Trophoblast cell (in vitro differentiated cells and primary cell): ENCODE measurements at regions not wholly inside any gene's neighbourhood (a gene's known extent, or its start where the extent isn't known, plus 50 kb on each side); places are given as distances from the start of the nearest gene placed in this dataset.

Source experiments
- DNase-seq, 2 donors: peaks; one replicate each; pipeline ENCODE4 v3.0.0-alpha.2; 2016
- H2AFZ ChIP-seq: 2 replicates; pipeline ENCODE4 v1.6.1; 2013; ENCODE audit warnings: low read length, moderate library complexity, mild to moderate bottlenecking; ENCODE audit not compliant: insufficient read depth, poor library complexity
- H2AK5ac ChIP-seq: 2 replicates; pipeline ENCODE4 v1.6.1; 2013; ENCODE audit warnings: mild to moderate bottlenecking, low read length
- H2BK120ac ChIP-seq: 2 replicates; pipeline ENCODE4 v1.6.1; 2013; ENCODE audit warnings: low read length, mild to moderate bottlenecking, moderate library complexity; ENCODE audit not compliant: insufficient read depth, poor library complexity
- H2BK12ac ChIP-seq: 2 replicates; pipeline ENCODE4 v1.6.1; 2013; ENCODE audit warnings: mild to moderate bottlenecking, low read length, moderate library complexity
- H2BK5ac ChIP-seq: 2 replicates; pipeline ENCODE4 v1.6.1; 2013; ENCODE audit warnings: low read length, low read depth, moderate library complexity, mild to moderate bottlenecking; ENCODE audit not compliant: poor library complexity
- H3K14ac ChIP-seq: 2 replicates; pipeline ENCODE4 v1.6.1; 2013; ENCODE audit warnings: mild to moderate bottlenecking, low read length
- H3K18ac ChIP-seq: 2 replicates; pipeline ENCODE4 v1.6.1; 2013; ENCODE audit warnings: mild to moderate bottlenecking, low read length
- H3K23ac ChIP-seq: 2 replicates; pipeline ENCODE4 v1.6.1; 2013; ENCODE audit warnings: low read length
- H3K27ac ChIP-seq: 2 replicates; pipeline ENCODE4 v1.5.1; 2013; ENCODE audit warnings: low read depth, mild to moderate bottlenecking, inconsistent platforms, low read length, moderate library complexity
- H3K27me3 ChIP-seq: 2 replicates; pipeline ENCODE4 v1.6.1; 2013; ENCODE audit warnings: inconsistent platforms, mild to moderate bottlenecking, low read length, moderate library complexity; ENCODE audit not compliant: insufficient read depth
- H3K36me3 ChIP-seq, 2 experiments: 1 replicate in 1 of 2; 2 replicates in 1 of 2; pipeline ENCODE4 v1.6.1; 2013; ENCODE audit warnings: low read length in 2 of 2, mild to moderate bottlenecking in 2 of 2, moderate library complexity in 1 of 2; ENCODE audit not compliant: insufficient read depth in 2 of 2, control insufficient read depth in 1 of 2
- H3K4ac ChIP-seq: 2 replicates; pipeline ENCODE4 v1.6.1; 2013; ENCODE audit warnings: low read depth, mild to moderate bottlenecking, low read length, moderate library complexity
- H3K4me1 ChIP-seq, 2 experiments: 1 replicate in 1 of 2; 2 replicates in 1 of 2; pipeline ENCODE4 v1.6.1; 2013; ENCODE audit warnings: low read length in 2 of 2, mild to moderate bottlenecking in 2 of 2, moderate library complexity in 1 of 2; ENCODE audit not compliant: insufficient read depth in 2 of 2, control insufficient read depth in 1 of 2
- H3K4me2 ChIP-seq: 2 replicates; pipeline ENCODE4 v1.6.1; 2013; ENCODE audit warnings: inconsistent platforms, mild to moderate bottlenecking, low read length, moderate library complexity
- H3K4me3 ChIP-seq: 2 replicates; pipeline ENCODE4 v1.5.1; 2013; ENCODE audit warnings: mild to moderate bottlenecking, low read depth, low read length, inconsistent platforms
- H3K79me1 ChIP-seq: one replicate; pipeline ENCODE4 v1.6.1; 2013; ENCODE audit warnings: low read length
- H3K79me2 ChIP-seq: 2 replicates; pipeline ENCODE4 v1.6.1; 2013; ENCODE audit warnings: low read length, mild to moderate bottlenecking; ENCODE audit not compliant: control insufficient read depth, insufficient read depth, poor library complexity
- H3K9ac ChIP-seq: 2 replicates; pipeline ENCODE4 v1.6.1; 2013; ENCODE audit warnings: mild to moderate bottlenecking, low read length
- H3K9me3 ChIP-seq: 2 replicates; pipeline ENCODE4 v1.6.1; 2013; ENCODE audit warnings: low read depth, mild to moderate bottlenecking, control low read depth, inconsistent platforms, low read length; ENCODE audit not compliant: insufficient read depth
- H4K12ac ChIP-seq: 2 replicates; pipeline ENCODE4 v1.6.1; 2013; ENCODE audit warnings: low read depth, mild to moderate bottlenecking, low read length, moderate library complexity
- H4K8ac ChIP-seq: 2 replicates; pipeline ENCODE4 v1.6.1; 2013; ENCODE audit warnings: low read depth, mild to moderate bottlenecking, low read length, moderate library complexity
- H4K91ac ChIP-seq: one replicate; pipeline ENCODE4 v1.6.1; 2013; ENCODE audit warnings: low read depth, mild to moderate bottlenecking, low read length, moderate library complexity
- WGBS: extraction: QIAGEN DNeasy Blood & Tissue Kit; methylation state at CpG from one replicate; pipeline ENCODE4 v1.1.7; 2013; ENCODE audit warnings: missing lambda C conversion rate; ENCODE audit not compliant: insufficient read length, insufficient coverage; ENCODE audit errors: extremely low coverage; 5-methylcytosine and 5-hydroxymethylcytosine counted together

DNA sequence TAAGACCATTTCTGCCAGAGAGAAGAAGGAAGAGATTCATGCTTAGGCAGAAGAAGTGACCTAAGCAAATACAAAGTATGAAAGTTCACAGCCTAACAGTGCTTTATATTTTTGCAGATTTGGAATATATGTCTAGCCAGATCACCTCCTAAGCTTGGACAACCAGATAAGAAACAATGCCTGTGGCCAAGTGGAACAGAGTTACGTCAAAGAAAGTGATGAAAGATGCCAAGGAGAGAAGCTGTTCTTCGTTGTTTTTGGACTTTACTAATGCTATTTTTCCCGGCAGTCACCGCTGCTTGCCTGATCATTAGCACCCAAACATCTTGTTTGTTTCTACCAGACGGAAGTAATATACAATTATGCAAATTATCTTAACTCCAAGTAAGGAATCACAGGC, 489.2 kb upstream of the C1orf87 start:
- H3K4ac ChIP-seq, result no peak overlapping the region
- no peaks in the 10 kb centered on the region for H3K9me3 ChIP-seq
- H3K18ac ChIP-seq, result no peak overlapping the region
- no peak for DNase-seq
- H3K4me2 ChIP-seq, result no peak overlapping the region
- no peak overlapping the region for H2AFZ ChIP-seq
- H3K9ac ChIP-seq, result no peak overlapping the region
- no peak overlapping the region for H2BK12ac ChIP-seq
- no peaks in the 10 kb centered on the region for H3K36me3 ChIP-seq
- no peak overlapping the region for H4K8ac ChIP-seq
- H3K4me3 ChIP-seq, result no peak overlapping the region
- H3K27ac ChIP-seq, result no peak overlapping the region
- no peak overlapping the region for H4K91ac ChIP-seq
- no peaks in the 10 kb centered on the region for H3K4me1 ChIP-seq
- no peaks in the 10 kb centered on the region for H3K27me3 ChIP-seq
- no peak overlapping the region for H2BK120ac ChIP-seq
- H3K23ac ChIP-seq, result no peak overlapping the region
- whole genome bisulfite sequencing, result no CpG with 5 or more reads among the region's 5 CpGs
- H2BK5ac ChIP-seq, result no peak overlapping the region
- no peaks in the 10 kb centered on the region for H3K79me2 ChIP-seq
- H3K14ac ChIP-seq, result no peak overlapping the region
- no peaks in the 10 kb centered on the region for H3K79me1 ChIP-seq
- H2AK5ac ChIP-seq, result no peak overlapping the region
- H4K12ac ChIP-seq, result no peak overlapping the region

DNA sequence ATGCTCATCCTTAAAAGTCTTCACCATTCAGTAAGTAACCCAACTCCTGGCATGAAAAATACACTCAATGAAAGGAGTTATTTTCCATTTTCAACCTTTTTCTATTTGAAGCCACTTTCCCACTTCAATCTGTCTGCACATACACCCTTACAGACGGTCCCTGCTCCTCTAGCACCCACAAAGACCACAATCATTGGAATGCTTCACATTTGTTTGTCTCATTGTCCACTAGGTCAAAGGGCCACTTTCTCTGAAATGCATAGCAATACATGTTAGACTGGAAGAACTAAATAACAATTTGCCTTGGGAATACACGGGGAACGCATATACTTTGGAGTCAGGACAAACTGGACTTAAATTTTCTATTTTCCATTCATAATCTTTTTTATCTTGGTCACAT, 487.1 kb upstream of the C1orf87 start:
- Histone ChIP-seq H3K4me2 (no peak overlapping the region), H3K36me3 (no peaks in the 10 kb centered on the region), H3K18ac (no peak overlapping the region), H2AK5ac (no peak overlapping the region), H4K12ac (no peak overlapping the region), H2BK5ac (no peak overlapping the region), H3K79me1 (no peaks in the 10 kb centered on the region), H3K23ac (no peak overlapping the region), H4K91ac (no peak overlapping the region), H3K4me1 (no peaks in the 10 kb centered on the region), H3K4ac (no peak overlapping the region), H3K14ac (no peak overlapping the region), H2AFZ (no peak overlapping the region), H2BK120ac (no peak overlapping the region), H3K9me3 (no peaks in the 10 kb centered on the region), H2BK12ac (no peak overlapping the region), H3K27ac (no peak overlapping the region), H4K8ac (no peak overlapping the region), H3K79me2 (no peaks in the 10 kb centered on the region), H3K4me3 (no peak overlapping the region), H3K27me3 (no peaks in the 10 kb centered on the region), H3K9ac (no peak overlapping the region)
- no CpG with 5 or more reads among the region's 3 CpGs for WGBS
- DNase-seq, result no peak

DNA sequence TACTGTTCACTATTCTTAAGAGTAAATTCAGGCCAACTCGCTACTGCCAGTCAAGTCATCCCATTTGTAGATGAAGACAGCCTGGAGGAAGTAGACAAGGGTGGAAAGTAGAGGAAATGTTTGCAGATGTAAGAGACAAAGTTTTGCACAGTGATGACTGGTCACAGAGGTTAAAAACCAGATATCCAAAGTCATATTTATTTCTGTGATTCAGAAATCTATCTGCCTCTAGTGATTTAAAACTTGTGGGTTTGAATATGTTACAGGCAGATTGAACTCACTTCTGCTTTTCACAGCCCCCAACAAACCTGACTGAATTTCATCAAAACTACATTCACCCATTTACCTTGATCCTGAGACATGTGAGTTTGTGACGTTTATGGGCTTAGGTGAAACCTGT, 484.7 kb upstream of the C1orf87 start:
- no peak overlapping the region for H2AK5ac ChIP-seq
- no CpG with 5 or more reads among the region's 2 CpGs for WGBS
- H3K9ac ChIP-seq, result no peak overlapping the region

DNA sequence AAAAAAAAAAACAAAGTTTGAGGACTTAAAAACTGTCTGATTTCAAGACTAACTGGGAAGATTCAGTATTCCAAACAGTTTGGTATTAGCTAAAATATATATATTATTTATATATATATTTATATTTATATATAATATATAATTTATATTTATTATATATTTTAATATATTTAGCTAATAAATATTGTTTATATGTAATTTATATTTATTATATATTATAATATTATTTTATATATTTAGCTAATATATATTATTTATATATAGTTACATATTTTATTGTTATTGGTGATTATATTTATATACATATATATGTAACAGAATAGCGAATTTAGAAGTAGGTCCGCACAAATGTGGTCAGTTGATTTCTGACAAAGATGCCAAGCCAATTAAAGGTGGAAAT, 480.2 kb upstream of the C1orf87 start:
- no peaks in the 10 kb centered on the region for H3K9me3 ChIP-seq
- H3K4me1 ChIP-seq, result no peaks in the 10 kb centered on the region
- no peak overlapping the region for H3K4ac ChIP-seq
- no peak overlapping the region for H2AK5ac ChIP-seq
- H2BK120ac ChIP-seq, result no peak overlapping the region
- H4K91ac ChIP-seq, result no peak overlapping the region
- H4K8ac ChIP-seq, result no peak overlapping the region
- H3K27me3 ChIP-seq, result no peaks in the 10 kb centered on the region
- H3K14ac ChIP-seq, result no peak overlapping the region
- H3K79me2 ChIP-seq, result no peaks in the 10 kb centered on the region
- H3K4me3 ChIP-seq, result no peak overlapping the region
- DNase-seq, result no peak
- no CpG with 5 or more reads among the region's 2 CpGs for WGBS
- H3K27ac ChIP-seq, result no peak overlapping the region
- H3K18ac ChIP-seq, result no peak overlapping the region
- H3K36me3 ChIP-seq, result no peaks in the 10 kb centered on the region
- no peak overlapping the region for H2BK5ac ChIP-seq
- no peaks in the 10 kb centered on the region for H3K79me1 ChIP-seq
- H2BK12ac ChIP-seq, result no peak overlapping the region
- H3K4me2 ChIP-seq, result no peak overlapping the region
- no peak overlapping the region for H3K23ac ChIP-seq
- no peak overlapping the region for H3K9ac ChIP-seq
- no peak overlapping the region for H4K12ac ChIP-seq
- H2AFZ ChIP-seq, result no peak overlapping the region

More for the DNA sequence above, 484.7 kb upstream of the C1orf87 start:
- no peak overlapping the region for H2AFZ ChIP-seq
- no peaks in the 10 kb centered on the region for H3K36me3 ChIP-seq
- H2BK120ac ChIP-seq, result no peak overlapping the region
- no peaks in the 10 kb centered on the region for H3K79me1 ChIP-seq
- no peak overlapping the region for H2BK12ac ChIP-seq
- DNase-seq, result no peak
- no peaks in the 10 kb centered on the region for H3K27me3 ChIP-seq
- H3K14ac ChIP-seq, result no peak overlapping the region
- no peak overlapping the region for H3K18ac ChIP-seq
- no peaks in the 10 kb centered on the region for H3K9me3 ChIP-seq
- no peak overlapping the region for H2BK5ac ChIP-seq
- no peak overlapping the region for H3K23ac ChIP-seq
- no peak overlapping the region for H4K91ac ChIP-seq
- no peak overlapping the region for H3K4me2 ChIP-seq
- no peaks in the 10 kb centered on the region for H3K4me1 ChIP-seq
- H3K4me3 ChIP-seq, result no peak overlapping the region
- H3K4ac ChIP-seq, result no peak overlapping the region
- H4K12ac ChIP-seq, result no peak overlapping the region
- no peak overlapping the region for H3K27ac ChIP-seq
- no peaks in the 10 kb centered on the region for H3K79me2 ChIP-seq
- no peak overlapping the region for H4K8ac ChIP-seq
